B cell (primary cell): ENCODE measurements at regions not wholly inside any gene's neighbourhood (a gene's known extent, or its start where the extent isn't known, plus 50 kb on each side); places are given as distances from the start of the nearest gene placed in this dataset.

Source experiments
- ATAC-seq: fragments of 200-7000 bp; cut with Tn5 transposase; one replicate; pipeline ENCODE4 v1.10.0; 2021; ENCODE audit warnings: low read depth, mild to moderate bottlenecking, moderate number of reproducible peaks, moderate library complexity
- CTCF ChIA-PET: fragments of 350-600 bp; sonication (Branson Sonifier 250); formaldehyde crosslinking; loops from one replicate; lab custom pipeline; 2021; ENCODE audit warnings: antibody characterized with exemption, inconsistent platforms; lab: Charles Lee
- POLR2A ChIA-PET: fragments of 350-600 bp; sonication (Branson Sonifier 250); formaldehyde crosslinking; loops from one replicate; lab custom pipeline; 2021; ENCODE audit warnings: antibody characterized with exemption; lab: Charles Lee
- DNase-seq: peaks from one replicate; pipeline ENCODE4 v3.0.0; 2013
- H2AFZ ChIP-seq: 2 replicates; pipeline ENCODE4 v1.6.1; 2012; ENCODE audit warnings: mild to moderate bottlenecking, low read depth, low read length; ENCODE audit not compliant: insufficient read depth, poor library complexity, severe bottlenecking
- H3K27ac ChIP-seq, 2 donors: 1 replicate in 1 of 2; 2 replicates in 1 of 2; pipeline ENCODE4 v1.5.1; 2012 to 2013; ENCODE audit warnings: low read length in 2 of 2, mild to moderate bottlenecking in 2 of 2, moderate library complexity in 1 of 2
- H3K27me3 ChIP-seq, 4 experiments: fragments of 200-600 bp in 1 of 4; sonication (generic) in 1 of 4; replicated peaks in 1 of 4; 1 replicate in 2 of 4; 2 replicates in 2 of 4; pipeline versions ENCODE4 v1.6.1 to v1.7.0; 2013 to 2016; ENCODE audit warnings: low read length in 3 of 4, mild to moderate bottlenecking in 2 of 4, mixed read lengths in 1 of 4, moderate library complexity in 1 of 4; ENCODE audit not compliant: insufficient read depth in 4 of 4, control insufficient read depth in 3 of 4; ENCODE audit errors: control extremely low read depth in 1 of 4
- H3K36me3 ChIP-seq, 2 experiments: replicated peaks in 1 of 2; 1 replicate in 1 of 2; 2 replicates in 1 of 2; pipeline versions ENCODE4 v1.6.1 to v1.7.1; 2013; ENCODE audit warnings: low read length in 1 of 2; ENCODE audit not compliant: insufficient read depth in 2 of 2, control insufficient read depth in 1 of 2; ENCODE audit errors: control extremely low read depth in 1 of 2, extremely low read depth in 1 of 2
- H3K4me1 ChIP-seq, 2 donors: fragments of 200-600 bp in 1 of 2; sonication (generic) in 1 of 2; 1 replicate in 1 of 2; 2 replicates in 1 of 2; pipeline versions ENCODE4 v1.5.1 to v1.6.1; 2013 to 2017; ENCODE audit warnings: low read length in 2 of 2; ENCODE audit not compliant: control insufficient read depth in 2 of 2, insufficient read depth in 2 of 2
- H3K4me2 ChIP-seq: replicated peaks from 2 replicates; pipeline ENCODE3; 2012; ENCODE audit warnings: mild to moderate bottlenecking, low read depth, low read length; ENCODE audit not compliant: poor library complexity, severe bottlenecking
- H3K4me3 ChIP-seq, 5 experiments: fragments of 200-600 bp in 1 of 5; sonication (generic) in 1 of 5; 1 replicate in 3 of 5; 2 replicates in 2 of 5; pipeline versions ENCODE4 v1.5.1 to v1.7.0; 2011 to 2016; ENCODE audit warnings: low read length in 4 of 5, mild to moderate bottlenecking in 4 of 5, low read depth in 2 of 5, control low read depth in 1 of 5, moderate library complexity in 1 of 5; ENCODE audit not compliant: insufficient read depth in 1 of 5; ENCODE audit errors: control extremely low read depth in 1 of 5, extremely low read depth in 1 of 5
- H3K79me2 ChIP-seq: fragments of 200-600 bp; sonication (generic); one replicate; pipeline ENCODE4 v1.6.0; 2016; ENCODE audit warnings: low read length; ENCODE audit not compliant: control insufficient read depth, insufficient read depth
- H3K9ac ChIP-seq: fragments of 200-600 bp; sonication (generic); 2 replicates; pipeline ENCODE4 v1.6.1; 2017; ENCODE audit warnings: mild to moderate bottlenecking, low read length, moderate library complexity
- H3K9me3 ChIP-seq, 3 donors: one replicate each; pipeline versions ENCODE4 v1.6.1 to v1.7.1; 2013; ENCODE audit warnings: low read length in 2 of 3; ENCODE audit not compliant: control insufficient read depth in 2 of 3, insufficient read depth in 1 of 3; ENCODE audit errors: control extremely low read depth in 1 of 3
- H4K20me1 ChIP-seq: 2 replicates; pipeline ENCODE4 v1.6.0; 2012; ENCODE audit warnings: mild to moderate bottlenecking, low read length; ENCODE audit not compliant: insufficient read depth, control insufficient read depth, poor library complexity, severe bottlenecking
- H3K27ac Mint-ChIP-seq: one replicate; pipeline ENCODE4 v1.8.0; 2021; ENCODE audit warnings: mixed read lengths
- H3K27me3 Mint-ChIP-seq: one replicate; pipeline ENCODE4 v1.8.0; 2021; ENCODE audit warnings: mixed read lengths
- H3K4me1 Mint-ChIP-seq: one replicate; pipeline ENCODE4 v1.8.0; 2021; ENCODE audit warnings: mixed read lengths
- H3K4me3 Mint-ChIP-seq: one replicate; pipeline ENCODE4 v1.8.0; 2021; ENCODE audit warnings: mixed read lengths
- H3K9me3 Mint-ChIP-seq: one replicate; pipeline ENCODE4 v1.8.0; 2022; ENCODE audit warnings: mixed read lengths; ENCODE audit not compliant: insufficient read depth
- EZH2 ChIP-seq: IDR thresholded peaks from 2 replicates; pipeline ENCODE4 v1.6.1; 2012; ENCODE audit warnings: borderline replicate concordance, low read depth, mild to moderate bottlenecking, moderate library complexity, low read length; ENCODE audit not compliant: insufficient read depth, poor library complexity, severe bottlenecking
- WGBS: methylation state at CpG from one replicate; pipeline ENCODE4 v1.1.5; 2013; ENCODE audit warnings: missing lambda C conversion rate; ENCODE audit not compliant: insufficient coverage; 5-methylcytosine and 5-hydroxymethylcytosine counted together
- intact Hi-C: fragments of 100-400 bp; cut with micrococcal nuclease; formaldehyde crosslinking; loops from one replicate; pipeline ENCODE4 v1.10.0; 2022
- TF ChIP-seq, protein P1 (sequence below): fragments of 200-600 bp; IDR thresholded peaks from one replicate; pipeline ENCODE4 v1.8.0; 2022; ENCODE audit warnings: antibody characterized with exemption, mild to moderate bottlenecking

- Mint-ChIP-seq H3K9me3 (no peaks in the 10 kb centered on the region), H3K27ac (no peak overlapping the region), H3K4me3 (no peak overlapping the region), H3K4me1 (no peaks in the 10 kb centered on the region), H3K27me3 (no peaks in the 10 kb centered on the region)
- H3K27me3 ChIP-seq: no peaks in the 10 kb centered on the region
- H2AFZ ChIP-seq: no peak overlapping the region
- POLR2A ChIA-PET: no interaction called here
- H3K9ac ChIP-seq: no peak overlapping the region
- no peak for ATAC-seq
- no peaks in the 10 kb centered on the region for H3K4me1 ChIP-seq
- DNase-seq: no peak
- H3K4me3 ChIP-seq: no peak overlapping the region
- H3K36me3 ChIP-seq: no peaks in the 10 kb centered on the region
- H3K79me2 ChIP-seq: no peaks in the 10 kb centered on the region
- WGBS: no CpG with 5 or more reads among the region's 1 CpG
- no peak overlapping the region for H3K4me2 ChIP-seq
- intact Hi-C loops: no loop called here
- CTCF ChIA-PET: no interaction called here
- no peak overlapping the region for H3K27ac ChIP-seq
- no peak for TF ChIP-seq EZH2
- TF ChIP-seq, protein P1, sequence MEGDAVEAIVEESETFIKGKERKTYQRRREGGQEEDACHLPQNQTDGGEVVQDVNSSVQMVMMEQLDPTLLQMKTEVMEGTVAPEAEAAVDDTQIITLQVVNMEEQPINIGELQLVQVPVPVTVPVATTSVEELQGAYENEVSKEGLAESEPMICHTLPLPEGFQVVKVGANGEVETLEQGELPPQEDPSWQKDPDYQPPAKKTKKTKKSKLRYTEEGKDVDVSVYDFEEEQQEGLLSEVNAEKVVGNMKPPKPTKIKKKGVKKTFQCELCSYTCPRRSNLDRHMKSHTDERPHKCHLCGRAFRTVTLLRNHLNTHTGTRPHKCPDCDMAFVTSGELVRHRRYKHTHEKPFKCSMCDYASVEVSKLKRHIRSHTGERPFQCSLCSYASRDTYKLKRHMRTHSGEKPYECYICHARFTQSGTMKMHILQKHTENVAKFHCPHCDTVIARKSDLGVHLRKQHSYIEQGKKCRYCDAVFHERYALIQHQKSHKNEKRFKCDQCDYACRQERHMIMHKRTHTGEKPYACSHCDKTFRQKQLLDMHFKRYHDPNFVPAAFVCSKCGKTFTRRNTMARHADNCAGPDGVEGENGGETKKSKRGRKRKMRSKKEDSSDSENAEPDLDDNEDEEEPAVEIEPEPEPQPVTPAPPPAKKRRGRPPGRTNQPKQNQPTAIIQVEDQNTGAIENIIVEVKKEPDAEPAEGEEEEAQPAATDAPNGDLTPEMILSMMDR: no peak
- H3K9me3 ChIP-seq: no peaks in the 10 kb centered on the region
- H4K20me1 ChIP-seq: no peaks in the 10 kb centered on the region
Observed at GRCh38 chr2:225841314-225841713, 441.8 kb downstream of the NYAP2 start.

DNA sequence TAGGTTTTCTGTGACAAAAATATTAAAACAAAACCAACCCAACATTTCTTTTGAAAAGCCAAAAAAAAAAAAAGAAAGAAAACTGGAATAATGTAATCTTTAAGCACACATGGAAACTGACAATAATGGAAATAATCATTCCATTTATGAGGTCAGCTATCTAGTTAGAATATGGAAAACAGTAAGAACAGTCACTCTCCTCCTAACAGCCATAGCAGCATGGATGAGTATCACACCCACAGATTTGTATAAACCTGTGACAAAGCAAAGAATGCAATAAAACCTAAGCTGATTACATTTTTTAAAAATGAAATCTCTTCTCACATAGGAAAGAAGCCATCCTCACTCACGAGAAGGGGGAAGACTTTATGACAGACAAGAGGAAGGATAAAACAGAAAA is 437.8 kb downstream of the NYAP2 start:
- Histone ChIP-seq H4K20me1 (no peaks in the 10 kb centered on the region), H3K4me3 (no peak overlapping the region), H3K27ac (no peak overlapping the region), H3K36me3 (no peaks in the 10 kb centered on the region), H3K9me3 (no peaks in the 10 kb centered on the region), H3K79me2 (no peaks in the 10 kb centered on the region), H3K4me1 (no peaks in the 10 kb centered on the region), H3K9ac (no peak overlapping the region), H3K4me2 (no peak overlapping the region), H3K27me3 (peaks cover 0 to 3% (median 0%) of the 10 kb centered on the region in 4 experiments), H2AFZ (no peak overlapping the region)
- ATAC-seq (no peak), DNase-seq (no peak)
- WGBS: no CpG with 5 or more reads among the region's 1 CpG
- intact Hi-C loops: no loop called here
- no peak for TF ChIP-seq EZH2
- TF ChIP-seq, protein P1: no peak
- Mint-ChIP-seq H3K9me3 (no peaks in the 10 kb centered on the region), H3K4me1 (no peaks in the 10 kb centered on the region), H3K27me3 (no peaks in the 10 kb centered on the region), H3K4me3 (no peak overlapping the region), H3K27ac (no peak overlapping the region)
- ChIA-PET CTCF (no interaction called here), POLR2A (no interaction called here)
